Spleen (tissue), 11 donors: ENCODE measurements at regions not wholly inside any gene's neighbourhood (a gene's known extent, or its start where the extent isn't known, plus 50 kb on each side); places are given as distances from the start of the nearest gene placed in this dataset.

Experiments used
- DNase-seq: peaks from one replicate; pipeline ENCODE4 v3.0.0-alpha.2; 2020
- H3K27ac ChIP-seq, 8 donors: fragments of 200-600 bp; sonication (generic) in 7 of 8; 1 replicate in 4 of 8; 2 replicates in 4 of 8; pipeline versions ENCODE4 v1.5.0 to v1.8.0; 2016 to 2021; ENCODE audit warnings: inconsistent platforms in 4 of 8, mild to moderate bottlenecking in 4 of 8, moderate library complexity in 1 of 8
- H3K27me3 ChIP-seq, 7 donors: fragments of 200-600 bp; sonication (generic) in 6 of 7; replicated peaks in 1 of 7; 1 replicate in 4 of 7; 2 replicates in 3 of 7; pipeline versions ENCODE4 v1.5.0 to v1.8.0; 2016 to 2021; ENCODE audit warnings: inconsistent platforms in 3 of 7, mild to moderate bottlenecking in 1 of 7
- H3K36me3 ChIP-seq, 6 donors: fragments of 200-600 bp; sonication (generic) in 5 of 6; 1 replicate in 4 of 6; 2 replicates in 2 of 6; pipeline versions ENCODE4 v1.5.0 to v1.8.0; 2016 to 2021; ENCODE audit warnings: inconsistent platforms in 2 of 6
- H3K4me1 ChIP-seq, 6 donors: fragments of 200-600 bp; sonication (generic) in 5 of 6; 1 replicate in 3 of 6; 2 replicates in 3 of 6; pipeline versions ENCODE4 v1.5.0 to v1.8.0; 2016 to 2021; ENCODE audit warnings: inconsistent platforms in 3 of 6
- H3K4me3 ChIP-seq, 8 donors: fragments of 200-600 bp; sonication (generic) in 7 of 8; 1 replicate in 4 of 8; 2 replicates in 4 of 8; pipeline versions ENCODE4 v1.5.0 to v1.8.0; 2016 to 2021; ENCODE audit warnings: inconsistent platforms in 4 of 8, mild to moderate bottlenecking in 4 of 8, moderate library complexity in 2 of 8
- H3K9me3 ChIP-seq, 8 donors: fragments of 200-600 bp; sonication (generic) in 7 of 8; 1 replicate in 4 of 8; 2 replicates in 4 of 8; pipeline versions ENCODE4 v1.5.0 to v1.8.0; 2016 to 2021; ENCODE audit warnings: inconsistent platforms in 4 of 8
- CTCF ChIP-seq, 11 experiments: fragments of 200-600 bp in 7 of 11; fragments of 450-650 bp in 4 of 11; sonication (generic) in 4 of 11; IDR thresholded peaks in 8 of 11; conservative IDR thresholded peaks in 3 of 11; 1 replicate in 7 of 11; 2 replicates in 4 of 11; pipeline versions ENCODE4 v1.4.0 to v1.8.0; 2016 to 2021; ENCODE audit warnings: antibody characterized with exemption in 11 of 11, inconsistent platforms in 4 of 11, mild to moderate bottlenecking in 1 of 11
- POLR2A ChIP-seq, 3 donors: fragments of 450-650 bp; IDR thresholded peaks; one replicate each; pipeline ENCODE4 v1.5.1; 2017; ENCODE audit warnings: antibody characterized with exemption in 3 of 3, mild to moderate bottlenecking in 1 of 3
- POLR2AphosphoS5 ChIP-seq, 3 donors: sonication (generic); formaldehyde crosslinking; IDR thresholded peaks; one replicate each; pipeline ENCODE4 v1.5.1; 2017; ENCODE audit warnings: antibody characterized with exemption in 3 of 3
- WGBS, 5 donors: extraction: QIAGEN DNeasy Blood & Tissue Kit in 3 of 5; methylation state at CpG; one replicate each; pipeline versions ENCODE4 v1.1.5 to v1.1.7; 2013 to 2018; 5-methylcytosine and 5-hydroxymethylcytosine counted together
- intact Hi-C: fragments of 100-400 bp; cut with DNase I; formaldehyde crosslinking; loops from one replicate; pipeline ENCODE4 v1.15.0; 2023; ENCODE audit warnings: low total_unique reads
- donor health status: healthy with polysubstance abuse.
- donor health status: DM: no; HTN: no; CAD: no; lungs with moderate emphysema.
- donor health status: DM: no; HTN: no; CAD: no.
- donor health status: Bipolar disorder and iron deficiency.
- donor health status: healthy.
- donor health status: DM: no; HTN: no; CAD: no.
- donor health status: DM: yes; HTN: yes; CAD: no.

GRCh38 chr2:118380915-118381653 is 292.8 kb downstream of the INSIG2 start:
- TF ChIP-seq CTCF (IDR thresholded peaks at IDR 0.05 in 8 of 11, conservative IDR thresholded peaks at IDR 0.05 in 3 of 11) (no peak), POLR2A (IDR thresholded peaks at IDR 0.05) (no peak), POLR2AphosphoS5 (IDR thresholded peaks at IDR 0.05) (no peak)
- Histone ChIP-seq H3K27me3 (no peaks in the 10 kb centered on the region), H3K36me3 (no peaks in the 10 kb centered on the region), H3K9me3 (no peaks in the 10 kb centered on the region), H3K4me3 (no peak overlapping the region), H3K4me1 (no peaks in the 10 kb centered on the region), H3K27ac (no peak overlapping the region)
- DNase-seq = no peak
- WGBS, 5 donors = 55 to 79% (median 71%) methylated on average over 3 of the region's 3 CpGs
- intact Hi-C loops = no loop called here

GRCh38 chr2:118375907-118376485 is 287.7 kb downstream of the INSIG2 start:
- intact Hi-C loops = no loop called here
- WGBS, 5 donors = 82 to 90% (median 85%) methylated on average over 10 of the region's 10 CpGs
- TF ChIP-seq POLR2AphosphoS5 (IDR thresholded peaks at IDR 0.05) = no peak
- Histone ChIP-seq H3K27me3 (peaks cover 0 to 7% (median 0%) of the 10 kb centered on the region in 7 donors), H3K9me3 (no peaks in the 10 kb centered on the region), H3K4me3 (no peak overlapping the region), H3K4me1 (no peaks in the 10 kb centered on the region), H3K27ac (no peak overlapping the region), H3K36me3 (no peaks in the 10 kb centered on the region)
- DNase-seq = no peak

- Histone ChIP-seq H3K36me3 (no peaks in the 10 kb centered on the region), H3K9me3 (no peaks in the 10 kb centered on the region), H3K4me3 (no peak overlapping the region), H3K27me3 (peaks cover 0 to 7% (median 0%) of the 10 kb centered on the region in 7 donors), H3K4me1 (no peaks in the 10 kb centered on the region), H3K27ac (no peak overlapping the region)
- no peak for DNase-seq
- TF ChIP-seq POLR2A (IDR thresholded peaks at IDR 0.05) (no peak), CTCF (IDR thresholded peaks at IDR 0.05 in 8 of 11, conservative IDR thresholded peaks at IDR 0.05 in 3 of 11) (no peak), POLR2AphosphoS5 (IDR thresholded peaks at IDR 0.05) (no peak)
- intact Hi-C loops = no loop called here
- 58 to 74% (median 64%) methylated on average over 4 of the region's 4 CpGs for WGBS, 5 donors
Observed at GRCh38 chr2:118374974-118375755, 286.9 kb downstream of the INSIG2 start.

- intact Hi-C loops = no loop called here
- TF ChIP-seq POLR2AphosphoS5 (IDR thresholded peaks at IDR 0.05) (no peak), CTCF (IDR thresholded peaks at IDR 0.05 in 8 of 11, conservative IDR thresholded peaks at IDR 0.05 in 3 of 11) (no peak), POLR2A (IDR thresholded peaks at IDR 0.05) (no peak)
- H3K9me3 ChIP-seq = no peaks in the 10 kb centered on the region
- H3K4me3 ChIP-seq = no peak overlapping the region
- peaks cover 0 to 7% (median 0%) of the 10 kb centered on the region in 7 donors for H3K27me3 ChIP-seq
- H3K36me3 ChIP-seq = no peaks in the 10 kb centered on the region
- 73 to 80% (median 76%) methylated on average over 6 of the region's 6 CpGs for WGBS, 5 donors
- H3K27ac ChIP-seq = no peak overlapping the region
- DNase-seq = no peak
- H3K4me1 ChIP-seq = no peaks in the 10 kb centered on the region
Observed at GRCh38 chr2:118372886-118373830, 284.9 kb downstream of the INSIG2 start.
